Liver (tissue), 8 donors: ENCODE measurements at regions not wholly inside any gene's neighbourhood (a gene's known extent, or its start where the extent isn't known, plus 50 kb on each side); places are given as distances from the start of the nearest gene placed in this dataset.

ENCODE experiments used
- DNase-seq: peaks from one replicate; pipeline ENCODE4 v3.0.0-alpha.2; 2017; ENCODE audit warnings: low spot score
- H3K27ac ChIP-seq, 2 donors: one replicate each; pipeline ENCODE4 v1.7.0; 2013; ENCODE audit warnings: inconsistent platforms in 2 of 2, low read length in 2 of 2, control low read depth in 1 of 2, low read depth in 1 of 2, mild to moderate bottlenecking in 1 of 2
- H3K27me3 ChIP-seq, 4 donors: one replicate each; pipeline versions ENCODE4 v1.6.1 to v1.7.0; 2013; ENCODE audit warnings: low read length in 3 of 4, inconsistent platforms in 1 of 4, mild to moderate bottlenecking in 1 of 4, moderate library complexity in 1 of 4; ENCODE audit not compliant: control insufficient read depth in 4 of 4, insufficient read depth in 4 of 4
- H3K36me3 ChIP-seq, 4 donors: one replicate each; pipeline versions ENCODE4 v1.6.1 to v1.7.0; 2013; ENCODE audit warnings: low read length in 3 of 4, mild to moderate bottlenecking in 3 of 4, low read depth in 1 of 4, moderate library complexity in 1 of 4; ENCODE audit not compliant: control insufficient read depth in 4 of 4, insufficient read depth in 3 of 4
- H3K4me1 ChIP-seq, 4 donors: one replicate each; pipeline versions ENCODE4 v1.6.1 to v1.7.0; 2013; ENCODE audit warnings: low read length in 3 of 4, mild to moderate bottlenecking in 3 of 4, moderate library complexity in 1 of 4; ENCODE audit not compliant: control insufficient read depth in 4 of 4, insufficient read depth in 4 of 4
- H3K4me3 ChIP-seq, 3 donors: one replicate each; pipeline versions ENCODE4 v1.6.1 to v1.7.0; 2013; ENCODE audit warnings: low read length in 3 of 3, control low read depth in 1 of 3, low read depth in 1 of 3, mild to moderate bottlenecking in 1 of 3
- H3K9ac ChIP-seq, 2 donors: one replicate each; pipeline ENCODE4 v1.7.0; 2013; ENCODE audit warnings: low read length in 2 of 2, mild to moderate bottlenecking in 2 of 2, moderate library complexity in 2 of 2, control low read depth in 1 of 2, low read depth in 1 of 2
- H3K9me3 ChIP-seq, 4 donors: one replicate each; pipeline versions ENCODE4 v1.6.1 to v1.7.0; 2013; ENCODE audit warnings: low read length in 3 of 4; ENCODE audit not compliant: control insufficient read depth in 4 of 4
- CTCF ChIP-seq: fragments of 150-350 bp; IDR thresholded peaks from 2 replicates; pipeline ENCODE4 v1.5.1; 2017; ENCODE audit warnings: improper control_type of control experiment, low read depth, low read length; ENCODE audit not compliant: missing input control
- EGR1 ChIP-seq, 2 donors: IDR thresholded peaks; 2 replicates each; pipeline ENCODE4 v1.6.1; 2016 to 2018; ENCODE audit warnings: antibody characterized with exemption in 2 of 2, low read depth in 2 of 2
- FOXA1 ChIP-seq: IDR thresholded peaks from 2 replicates; pipeline ENCODE4 v1.6.1; 2016; ENCODE audit warnings: antibody characterized with exemption
- FOXA2 ChIP-seq: IDR thresholded peaks from 2 replicates; pipeline ENCODE4 v1.6.1; 2016; ENCODE audit warnings: antibody characterized with exemption
- GABPA ChIP-seq, 2 donors: IDR thresholded peaks in 1 of 2; conservative IDR thresholded peaks in 1 of 2; 2 replicates each; pipeline ENCODE4 v1.6.1; 2016; ENCODE audit warnings: antibody characterized with exemption in 2 of 2, mild to moderate bottlenecking in 1 of 2, moderate library complexity in 1 of 2
- HNF4A ChIP-seq, 2 donors: conservative IDR thresholded peaks; 2 replicates each; pipeline ENCODE4 v1.6.1; 2016; ENCODE audit warnings: antibody characterized with exemption in 2 of 2, mild to moderate bottlenecking in 2 of 2
- HNF4G ChIP-seq: IDR thresholded peaks from 2 replicates; pipeline ENCODE4 v1.6.1; 2016; ENCODE audit warnings: antibody characterized with exemption
- JUND ChIP-seq, 2 donors: IDR thresholded peaks; 2 replicates each; pipeline ENCODE4 v1.6.1; 2016; ENCODE audit warnings: antibody characterized with exemption in 2 of 2
- MAX ChIP-seq: IDR thresholded peaks from 2 replicates; pipeline ENCODE4 v1.6.1; 2016; ENCODE audit warnings: antibody characterized with exemption
- NR2F2 ChIP-seq: IDR thresholded peaks from 2 replicates; pipeline ENCODE4 v1.6.1; 2016; ENCODE audit warnings: antibody characterized with exemption
- RAD21 ChIP-seq, 2 donors: IDR thresholded peaks; 2 replicates each; pipeline ENCODE4 v1.6.1; 2016; ENCODE audit warnings: antibody characterized with exemption in 2 of 2, mild to moderate bottlenecking in 2 of 2
- REST ChIP-seq: IDR thresholded peaks from 2 replicates; pipeline ENCODE4 v1.6.1; 2016; ENCODE audit warnings: antibody characterized with exemption, mild to moderate bottlenecking
- RXRA ChIP-seq, 2 donors: IDR thresholded peaks; 2 replicates each; pipeline ENCODE4 v1.6.1; 2017 to 2018; ENCODE audit warnings: antibody characterized with exemption in 2 of 2, mild to moderate bottlenecking in 1 of 2
- SP1 ChIP-seq: IDR thresholded peaks from 2 replicates; pipeline ENCODE4 v1.6.1; 2018; ENCODE audit warnings: antibody characterized with exemption, mild to moderate bottlenecking
- TAF1 ChIP-seq: conservative IDR thresholded peaks from 2 replicates; pipeline ENCODE4 v1.6.1; 2016; ENCODE audit warnings: antibody characterized with exemption, mild to moderate bottlenecking
- YY1 ChIP-seq: IDR thresholded peaks from 2 replicates; pipeline ENCODE4 v1.6.1; 2016; ENCODE audit warnings: antibody characterized with exemption, mild to moderate bottlenecking
- ZBTB33 ChIP-seq: IDR thresholded peaks from 2 replicates; pipeline ENCODE4 v1.6.1; 2016; ENCODE audit warnings: antibody characterized with exemption
- WGBS: extraction: QIAGEN DNeasy Blood & Tissue Kit; methylation state at CpG from one replicate; pipeline ENCODE4 v1.1.7; 2013; 5-methylcytosine and 5-hydroxymethylcytosine counted together
- TF ChIP-seq, protein P1 (sequence below): IDR thresholded peaks from 2 replicates; pipeline ENCODE4 v1.6.1; 2016; ENCODE audit warnings: antibody characterized with exemption
- donor health status: healthy.
- donor health status: healthy.
- donor health status: healthy.
- donor health status: healthy.
- donor health status: healthy.

- WGBS = 75% methylated on average over 7 of the region's 7 CpGs
- no peak overlapping the region for H3K27ac ChIP-seq
Measured at GRCh38 chr21:21737186-21737585, 739.0 kb downstream of the NCAM2 start.

GRCh38 chr21:21740207-21740606 lies 742.0 kb downstream of the NCAM2 start:
- peaks cover 0 to 4% (median 0%) of the 10 kb centered on the region in 4 donors for H3K27me3 ChIP-seq
- H3K4me3 ChIP-seq = no peak overlapping the region
- H3K9ac ChIP-seq = no peak overlapping the region
- no peaks in the 10 kb centered on the region for H3K36me3 ChIP-seq
- no peaks in the 10 kb centered on the region for H3K4me1 ChIP-seq
- no peaks in the 10 kb centered on the region for H3K9me3 ChIP-seq
- WGBS = 66% methylated on average over 5 of the region's 5 CpGs
- no peak overlapping the region for H3K27ac ChIP-seq
- TF ChIP-seq NR2F2 (no peak), GABPA (IDR thresholded peaks at IDR 0.05 in 1 of 2, conservative IDR thresholded peaks at IDR 0.05 in 1 of 2) (no peak), CTCF (no peak), ZBTB33 (no peak), TAF1 (no peak), FOXA1 (no peak), REST (no peak), HNF4A (conservative IDR thresholded peaks at IDR 0.05) (no peak), EGR1 (IDR thresholded peaks at IDR 0.05; ENCODE audit: low read depth in 2 of 2) (no peak), YY1 (no peak), RAD21 (IDR thresholded peaks at IDR 0.05) (no peak), HNF4G (no peak), SP1 (no peak), RXRA (IDR thresholded peaks at IDR 0.05) (no peak), FOXA2 (no peak), JUND (IDR thresholded peaks at IDR 0.05) (no peak), MAX (no peak)
- TF ChIP-seq, protein P1, sequence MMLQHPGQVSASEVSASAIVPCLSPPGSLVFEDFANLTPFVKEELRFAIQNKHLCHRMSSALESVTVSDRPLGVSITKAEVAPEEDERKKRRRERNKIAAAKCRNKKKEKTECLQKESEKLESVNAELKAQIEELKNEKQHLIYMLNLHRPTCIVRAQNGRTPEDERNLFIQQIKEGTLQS = no peak
- DNase-seq = no peak

More at GRCh38 chr21:21737186-21737585, 739.0 kb downstream of the NCAM2 start:
- Histone ChIP-seq H3K36me3 (no peaks in the 10 kb centered on the region), H3K9ac (no peak overlapping the region), H3K9me3 (no peaks in the 10 kb centered on the region), H3K4me1 (no peaks in the 10 kb centered on the region), H3K27me3 (peaks cover 0 to 2% (median 0%) of the 10 kb centered on the region in 4 donors), H3K4me3 (no peak overlapping the region)
- TF ChIP-seq, protein P1 = no peak
- TF ChIP-seq GABPA (IDR thresholded peaks at IDR 0.05 in 1 of 2, conservative IDR thresholded peaks at IDR 0.05 in 1 of 2) = no peak
- no peak for DNase-seq
